ENCODE measurements at regions not wholly inside any gene's neighbourhood (a gene's known extent, or its start where the extent isn't known, plus 50 kb on each side); places are given as distances from the start of the nearest gene placed in this dataset.

DNA sequence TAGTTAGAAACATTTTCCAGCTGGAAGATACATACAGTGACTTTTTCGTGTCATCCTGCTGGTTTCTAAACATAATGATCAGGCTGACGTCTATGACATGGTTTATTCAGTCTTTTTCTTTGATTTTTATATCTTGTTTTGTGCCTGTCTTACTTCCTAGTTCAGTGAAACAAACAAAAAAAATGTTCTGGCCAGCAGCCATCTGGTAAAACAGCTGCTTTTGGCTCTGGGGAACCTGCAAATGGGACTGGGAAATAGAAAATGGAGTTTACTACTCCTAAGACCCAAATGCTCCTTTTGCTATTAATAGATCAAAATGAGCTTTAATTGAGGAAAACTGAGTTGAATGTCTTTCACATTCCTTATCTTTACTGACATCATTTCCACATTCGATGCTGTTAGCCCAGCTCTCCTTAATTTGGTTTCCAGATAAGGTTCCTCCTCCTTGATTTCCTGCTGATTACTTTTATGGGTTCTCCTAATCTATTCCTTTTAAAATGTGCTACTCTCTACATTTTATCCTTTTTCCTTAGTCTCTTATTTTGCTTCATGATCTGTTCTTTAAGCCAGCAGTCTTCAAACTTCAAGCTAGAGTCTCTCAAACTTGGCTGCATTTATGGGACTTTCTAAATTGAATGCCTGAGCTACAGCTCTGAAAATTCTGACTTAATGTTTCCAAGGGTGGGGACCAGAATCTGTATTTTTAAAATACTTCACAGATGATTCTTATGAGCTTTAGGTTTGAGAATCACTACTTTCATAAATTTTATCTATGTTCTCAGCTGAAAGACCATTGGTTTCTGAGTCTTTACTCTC, 499.5 kb downstream of the ANKRD50 start:
- Histone ChIP-seq H3K4me3 (ENCODE audit: low read depth, low read length) (no peak overlapping the region), H3K27me3 (ENCODE audit: control insufficient read depth, insufficient read depth, low read length) (no peaks in the 10 kb centered on the region), H3K36me3 (ENCODE audit: control insufficient read depth, insufficient read depth, low read length) (no peaks in the 10 kb centered on the region)
- no peak for DNase-seq (ENCODE audit: low read depth)
- ChIA-PET POLR2A (no interaction called here), CTCF (interaction anchor here (1.5 kb wide), 1 partner anchor 17 kb away, joined by 4 read pairs; no protein-coding TSS in a partner anchor)
- TF ChIP-seq, protein P1, sequence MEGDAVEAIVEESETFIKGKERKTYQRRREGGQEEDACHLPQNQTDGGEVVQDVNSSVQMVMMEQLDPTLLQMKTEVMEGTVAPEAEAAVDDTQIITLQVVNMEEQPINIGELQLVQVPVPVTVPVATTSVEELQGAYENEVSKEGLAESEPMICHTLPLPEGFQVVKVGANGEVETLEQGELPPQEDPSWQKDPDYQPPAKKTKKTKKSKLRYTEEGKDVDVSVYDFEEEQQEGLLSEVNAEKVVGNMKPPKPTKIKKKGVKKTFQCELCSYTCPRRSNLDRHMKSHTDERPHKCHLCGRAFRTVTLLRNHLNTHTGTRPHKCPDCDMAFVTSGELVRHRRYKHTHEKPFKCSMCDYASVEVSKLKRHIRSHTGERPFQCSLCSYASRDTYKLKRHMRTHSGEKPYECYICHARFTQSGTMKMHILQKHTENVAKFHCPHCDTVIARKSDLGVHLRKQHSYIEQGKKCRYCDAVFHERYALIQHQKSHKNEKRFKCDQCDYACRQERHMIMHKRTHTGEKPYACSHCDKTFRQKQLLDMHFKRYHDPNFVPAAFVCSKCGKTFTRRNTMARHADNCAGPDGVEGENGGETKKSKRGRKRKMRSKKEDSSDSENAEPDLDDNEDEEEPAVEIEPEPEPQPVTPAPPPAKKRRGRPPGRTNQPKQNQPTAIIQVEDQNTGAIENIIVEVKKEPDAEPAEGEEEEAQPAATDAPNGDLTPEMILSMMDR (IDR thresholded peaks at IDR 0.05; ENCODE audit: insufficient read depth, low read depth, low read length), result no peak

DNA sequence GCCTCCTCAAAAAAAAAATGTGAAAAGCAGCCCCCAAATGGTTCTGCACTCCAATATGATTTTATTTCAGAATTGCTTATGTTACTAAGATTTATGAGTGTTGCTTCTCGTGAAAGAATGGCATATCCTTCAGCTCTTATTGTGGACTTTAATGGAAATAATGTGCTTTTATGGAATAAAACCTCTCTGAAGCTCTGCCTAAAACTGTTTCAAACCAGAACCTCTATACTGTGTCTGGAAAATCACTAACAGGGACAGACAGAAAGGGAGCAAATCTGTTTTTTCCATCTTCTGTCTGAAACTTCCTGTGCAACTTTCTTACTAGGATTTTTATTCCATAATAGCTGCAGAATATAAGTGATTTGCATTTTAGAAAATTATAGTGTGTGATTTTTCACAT, 493.1 kb downstream of the ANKRD50 start:
- TF ChIP-seq, protein P1 (IDR thresholded peaks at IDR 0.05; ENCODE audit: insufficient read depth, low read depth, low read length), result no peak
- CTCF ChIA-PET, result interaction anchor here (0.6 to 1.3 kb wide), 2 partner anchors 9 to 1036 kb away, joined by 3 to 6 read pairs; no protein-coding TSS in a partner anchor

DNA sequence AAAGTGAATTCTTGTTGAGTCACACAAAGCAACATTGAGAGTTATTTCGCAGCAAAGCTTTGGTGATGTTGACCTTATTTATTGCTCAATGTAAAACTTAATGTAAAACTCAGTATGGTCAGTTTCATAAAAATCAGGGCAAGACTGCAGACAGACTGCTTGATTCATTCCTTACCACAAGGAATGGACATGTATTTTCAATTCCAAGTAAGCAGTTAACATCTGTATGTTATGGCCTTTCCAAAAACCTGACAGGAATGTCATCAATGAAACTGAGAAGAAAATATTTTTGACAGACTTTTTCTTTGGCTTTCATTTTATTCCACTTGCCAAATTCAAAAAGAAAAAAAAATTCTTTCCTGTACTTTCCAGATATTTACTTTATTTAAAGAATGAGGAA, 488.3 kb downstream of the ANKRD50 start:
- no peak for DNase-seq (ENCODE audit: low read depth)
- POLR2A ChIA-PET, result no interaction called here
- CTCF ChIA-PET, result no interaction called here
- Histone ChIP-seq H3K27me3 (ENCODE audit: control insufficient read depth, insufficient read depth, low read length) (no peaks in the 10 kb centered on the region), H3K4me3 (ENCODE audit: low read depth, low read length) (no peak overlapping the region), H3K36me3 (ENCODE audit: control insufficient read depth, insufficient read depth, low read length) (no peaks in the 10 kb centered on the region)
- TF ChIP-seq, protein P1 (IDR thresholded peaks at IDR 0.05; ENCODE audit: insufficient read depth, low read depth, low read length), result no peak

More for the DNA sequence above, 493.1 kb downstream of the ANKRD50 start:
- no peaks in the 10 kb centered on the region for H3K36me3 ChIP-seq (ENCODE audit: control insufficient read depth, insufficient read depth, low read length)
- DNase-seq (ENCODE audit: low read depth), result no peak
- no peak overlapping the region for H3K4me3 ChIP-seq (ENCODE audit: low read depth, low read length)
- POLR2A ChIA-PET, result no interaction called here
- no peaks in the 10 kb centered on the region for H3K27me3 ChIP-seq (ENCODE audit: control insufficient read depth, insufficient read depth, low read length)

GRCh38 chr4:124227981-124228380, 484.6 kb downstream of the ANKRD50 start:
- H3K4me3 ChIP-seq (ENCODE audit: low read depth, low read length), result no peak overlapping the region
- H3K27me3 ChIP-seq (ENCODE audit: control insufficient read depth, insufficient read depth, low read length), result no peaks in the 10 kb centered on the region
- ChIA-PET CTCF (no interaction called here), POLR2A (no interaction called here)
- DNase-seq (ENCODE audit: low read depth), result no peak
- H3K36me3 ChIP-seq (ENCODE audit: control insufficient read depth, insufficient read depth, low read length), result no peaks in the 10 kb centered on the region
- TF ChIP-seq, protein P1 (IDR thresholded peaks at IDR 0.05; ENCODE audit: insufficient read depth, low read depth, low read length), result no peak

- no peak for DNase-seq (ENCODE audit: low read depth)
- TF ChIP-seq, protein P1 (IDR thresholded peaks at IDR 0.05; ENCODE audit: insufficient read depth, low read depth, low read length), result no peak
- ChIA-PET CTCF (interaction anchor here (1.8 kb wide), 1 partner anchor 17 kb away, joined by 4 read pairs; no protein-coding TSS in a partner anchor), POLR2A (no interaction called here)
- H3K27me3 ChIP-seq (ENCODE audit: control insufficient read depth, insufficient read depth, low read length), result no peaks in the 10 kb centered on the region
- no peaks in the 10 kb centered on the region for H3K36me3 ChIP-seq (ENCODE audit: control insufficient read depth, insufficient read depth, low read length)
- H3K4me3 ChIP-seq (ENCODE audit: low read depth, low read length), result no peak overlapping the region
Observed at GRCh38 chr4:124230268-124230667, 482.3 kb downstream of the ANKRD50 start.
